ENCODE measurements at regions not wholly inside any gene's neighbourhood (a gene's known extent, or its start where the extent isn't known, plus 50 kb on each side); places are given as distances from the start of the nearest gene placed in this dataset.
A peak's percentile ranks its signal among the peaks of the same experiment; 100 is the strongest.

DNA sequence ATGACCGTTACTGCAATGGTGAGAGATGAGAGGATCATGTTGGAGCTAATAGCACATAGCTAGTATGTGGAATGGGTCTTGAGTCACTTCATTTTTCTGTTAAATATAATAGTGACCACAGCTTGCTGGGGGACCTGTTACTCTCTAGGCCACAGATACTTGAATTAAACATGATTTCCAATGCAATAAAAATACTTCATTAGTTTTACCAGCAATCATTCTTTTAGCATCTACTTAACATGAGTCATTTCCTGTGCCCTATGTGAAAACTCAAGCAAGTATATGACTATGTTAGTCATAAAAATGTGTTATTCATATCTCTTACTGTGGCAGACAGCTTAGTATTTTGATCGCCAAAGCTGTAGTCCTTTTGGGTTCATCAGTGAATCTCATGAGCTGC lies 798.8 kb downstream of the SLC16A7 start:
- no TSS peak for BruUV-seq (replicated peaks)

DNA sequence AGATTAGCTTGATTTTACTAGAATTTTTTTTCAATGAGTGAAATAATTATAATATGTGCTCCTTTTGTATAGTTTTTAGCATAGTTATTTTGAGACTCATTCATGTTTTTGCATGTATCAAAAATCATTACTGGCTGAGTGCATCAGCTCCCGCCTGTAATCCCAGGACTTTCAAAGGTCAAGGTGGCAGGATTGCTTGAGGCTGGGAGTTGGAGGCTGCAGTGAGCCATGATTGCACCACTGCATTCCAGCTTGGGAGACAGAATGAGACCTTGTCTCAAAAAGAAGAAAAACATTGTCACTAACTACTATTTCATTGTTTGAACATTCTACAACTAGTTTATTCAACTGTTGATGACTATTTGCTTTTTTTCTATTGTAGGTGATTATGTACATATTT lies 802.7 kb downstream of the SLC16A7 start:
- TF ChIP-seq, protein P1, sequence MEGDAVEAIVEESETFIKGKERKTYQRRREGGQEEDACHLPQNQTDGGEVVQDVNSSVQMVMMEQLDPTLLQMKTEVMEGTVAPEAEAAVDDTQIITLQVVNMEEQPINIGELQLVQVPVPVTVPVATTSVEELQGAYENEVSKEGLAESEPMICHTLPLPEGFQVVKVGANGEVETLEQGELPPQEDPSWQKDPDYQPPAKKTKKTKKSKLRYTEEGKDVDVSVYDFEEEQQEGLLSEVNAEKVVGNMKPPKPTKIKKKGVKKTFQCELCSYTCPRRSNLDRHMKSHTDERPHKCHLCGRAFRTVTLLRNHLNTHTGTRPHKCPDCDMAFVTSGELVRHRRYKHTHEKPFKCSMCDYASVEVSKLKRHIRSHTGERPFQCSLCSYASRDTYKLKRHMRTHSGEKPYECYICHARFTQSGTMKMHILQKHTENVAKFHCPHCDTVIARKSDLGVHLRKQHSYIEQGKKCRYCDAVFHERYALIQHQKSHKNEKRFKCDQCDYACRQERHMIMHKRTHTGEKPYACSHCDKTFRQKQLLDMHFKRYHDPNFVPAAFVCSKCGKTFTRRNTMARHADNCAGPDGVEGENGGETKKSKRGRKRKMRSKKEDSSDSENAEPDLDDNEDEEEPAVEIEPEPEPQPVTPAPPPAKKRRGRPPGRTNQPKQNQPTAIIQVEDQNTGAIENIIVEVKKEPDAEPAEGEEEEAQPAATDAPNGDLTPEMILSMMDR (IDR thresholded peaks at IDR 0.05; ENCODE audit: unreplicated experiment) = no peak
- POLR2A ChIA-PET = interaction anchor here (0.6 kb wide), 1 partner anchor 33 kb away, joined by 4 read pairs; no protein-coding TSS in a partner anchor
- no peaks in the 10 kb centered on the region for H3K9me3 Mint-ChIP-seq (ENCODE audit: unreplicated experiment)
- intact Hi-C loops (cut with micrococcal nuclease) = no loop called here
- H3K4me3 Mint-ChIP-seq (ENCODE audit: unreplicated experiment) = no peak overlapping the region
- peak; percentile 11 for DNase-seq (ENCODE audit: unreplicated experiment)
- peaks cover 12% of the 10 kb centered on the region for H3K4me1 Mint-ChIP-seq (ENCODE audit: insufficient read depth, unreplicated experiment)
- no peaks in the 10 kb centered on the region for H3K36me3 Mint-ChIP-seq (ENCODE audit: insufficient read depth, unreplicated experiment)
- no peak overlapping the region for H3K27ac Mint-ChIP-seq (ENCODE audit: low read depth, unreplicated experiment)
- no TSS peak for BruUV-seq (replicated peaks)
- no peaks in the 10 kb centered on the region for H3K27me3 Mint-ChIP-seq (ENCODE audit: insufficient read depth, unreplicated experiment)
- CTCF ChIA-PET = interaction anchor here (0.7 kb wide), 1 partner anchor 52 kb away, joined by 4 read pairs; no protein-coding TSS in a partner anchor

More for the DNA sequence above, 798.8 kb downstream of the SLC16A7 start:
- peaks cover 12% of the 10 kb centered on the region for H3K4me1 Mint-ChIP-seq (ENCODE audit: insufficient read depth, unreplicated experiment)
- H3K4me3 Mint-ChIP-seq (ENCODE audit: unreplicated experiment) = no peak overlapping the region
- CTCF ChIA-PET = interaction anchor here (0.5 kb wide), 1 partner anchor 8 kb away, joined by 5 read pairs; no protein-coding TSS in a partner anchor
- H3K27me3 Mint-ChIP-seq (ENCODE audit: insufficient read depth, unreplicated experiment) = no peaks in the 10 kb centered on the region
- no peaks in the 10 kb centered on the region for H3K36me3 Mint-ChIP-seq (ENCODE audit: insufficient read depth, unreplicated experiment)
- intact Hi-C loops (cut with micrococcal nuclease) = no loop called here
- H3K9me3 Mint-ChIP-seq (ENCODE audit: unreplicated experiment) = no peaks in the 10 kb centered on the region
- DNase-seq (ENCODE audit: unreplicated experiment) = peak; percentile 68
- peak overlapping the region; percentile 55 for H3K27ac Mint-ChIP-seq (ENCODE audit: low read depth, unreplicated experiment)
- TF ChIP-seq, protein P1 (IDR thresholded peaks at IDR 0.05; ENCODE audit: unreplicated experiment) = no peak
- POLR2A ChIA-PET = no interaction called here

DNA sequence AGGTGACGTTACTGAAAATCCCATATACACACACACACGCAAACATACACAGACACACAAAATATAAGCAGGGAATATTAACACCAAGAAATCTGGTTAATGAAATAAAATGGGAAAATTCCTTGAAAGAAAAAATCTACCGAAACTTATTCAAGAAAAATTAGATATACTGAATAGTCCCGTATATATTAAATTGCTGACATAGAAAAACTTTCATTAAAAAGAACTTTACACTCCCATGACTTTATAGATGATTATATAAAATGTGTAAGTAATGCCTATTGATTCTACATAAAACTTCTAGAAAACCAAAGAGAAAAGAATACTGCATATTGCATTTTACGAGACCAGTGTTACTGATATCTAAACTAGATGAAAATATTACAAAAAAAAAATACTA lies 803.2 kb downstream of the SLC16A7 start:
- ChIA-PET POLR2A (no interaction called here), CTCF (no interaction called here)
- H3K4me3 Mint-ChIP-seq (ENCODE audit: unreplicated experiment) = no peak overlapping the region
- H3K4me1 Mint-ChIP-seq (ENCODE audit: insufficient read depth, unreplicated experiment) = peaks cover 12% of the 10 kb centered on the region
- no TSS peak for BruUV-seq (replicated peaks)
- TF ChIP-seq, protein P1 (IDR thresholded peaks at IDR 0.05; ENCODE audit: unreplicated experiment) = no peak
- no peaks in the 10 kb centered on the region for H3K36me3 Mint-ChIP-seq (ENCODE audit: insufficient read depth, unreplicated experiment)
- intact Hi-C loops (cut with micrococcal nuclease) = no loop called here
- no peaks in the 10 kb centered on the region for H3K9me3 Mint-ChIP-seq (ENCODE audit: unreplicated experiment)
- no peak overlapping the region for H3K27ac Mint-ChIP-seq (ENCODE audit: low read depth, unreplicated experiment)
- no peaks in the 10 kb centered on the region for H3K27me3 Mint-ChIP-seq (ENCODE audit: insufficient read depth, unreplicated experiment)
- DNase-seq (ENCODE audit: unreplicated experiment) = no peak

DNA sequence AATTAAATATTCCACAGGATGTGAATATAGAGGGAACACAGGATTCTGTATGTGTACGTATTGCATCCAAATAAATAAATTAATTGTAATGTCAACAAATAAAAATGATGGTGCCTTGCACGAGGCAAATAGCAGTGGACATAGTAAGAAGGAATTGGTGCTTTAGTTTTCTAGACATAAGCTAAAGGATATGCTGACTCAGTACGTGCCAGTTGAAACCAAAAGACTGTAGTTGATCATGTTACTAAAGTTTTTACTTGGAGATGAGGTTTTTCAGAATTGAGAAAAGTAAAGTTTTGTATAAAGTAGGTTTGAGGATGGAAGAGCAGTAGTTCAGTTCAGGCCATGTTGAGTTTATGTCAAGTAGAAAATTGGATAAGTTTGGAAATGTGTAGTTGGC lies 807.2 kb downstream of the SLC16A7 start:
- Mint-ChIP-seq H3K27me3 (ENCODE audit: insufficient read depth, unreplicated experiment) (no peaks in the 10 kb centered on the region), H3K27ac (ENCODE audit: low read depth, unreplicated experiment) (no peak overlapping the region), H3K4me3 (ENCODE audit: unreplicated experiment) (no peak overlapping the region), H3K36me3 (ENCODE audit: insufficient read depth, unreplicated experiment) (no peaks in the 10 kb centered on the region), H3K9me3 (ENCODE audit: unreplicated experiment) (no peaks in the 10 kb centered on the region), H3K4me1 (ENCODE audit: insufficient read depth, unreplicated experiment) (no peaks in the 10 kb centered on the region)
- ChIA-PET POLR2A (no interaction called here), CTCF (interaction anchor here (0.7 to 1.6 kb wide), 2 partner anchors 8 to 10 kb away, joined by 4 to 5 read pairs; no protein-coding TSS in a partner anchor)
- no peak for DNase-seq (ENCODE audit: unreplicated experiment)
- BruUV-seq (replicated peaks) = no TSS peak
- intact Hi-C loops (cut with micrococcal nuclease) = no loop called here
- TF ChIP-seq, protein P1 (IDR thresholded peaks at IDR 0.05; ENCODE audit: unreplicated experiment) = no peak

All from MCF 10A (cell line).